ENCODE measurements at regions not wholly inside any gene's neighbourhood (a gene's known extent, or its start where the extent isn't known, plus 50 kb on each side); places are given as distances from the start of the nearest gene placed in this dataset.

DNA sequence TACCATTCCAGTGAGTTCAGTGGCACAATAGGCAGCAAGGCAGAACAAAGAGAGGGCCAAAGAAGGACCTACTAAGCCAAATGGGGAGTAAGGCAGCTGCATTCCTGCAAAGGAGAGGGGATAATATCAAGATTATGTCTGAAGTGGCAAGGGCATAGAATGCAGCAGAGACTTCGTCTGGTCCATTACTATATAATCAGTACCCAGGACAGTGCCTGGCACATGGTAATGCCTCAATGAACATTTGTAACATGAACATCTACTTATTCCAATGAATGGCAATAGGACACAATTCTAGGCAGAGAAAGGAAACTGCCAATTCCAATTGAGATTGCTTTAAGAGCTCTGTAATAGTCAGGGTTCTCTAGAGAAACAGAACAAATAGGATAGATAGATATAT is 82.1 kb upstream of the STAC start:
- no peak for DNase-seq

GRCh38 chr3:36302158-36302509 is 78.2 kb upstream of the STAC start:
- no peak for DNase-seq

- DNase-seq, result no peak
Measured at GRCh38 chr3:36302626-36303025, 77.7 kb upstream of the STAC start.

GRCh38 chr3:36303286-36303685 is 77.0 kb upstream of the STAC start:
- DNase-seq, result no peak

- no peak for DNase-seq
Measured at GRCh38 chr3:36305929-36306520, 74.3 kb upstream of the STAC start.

- no peak for DNase-seq
Measured at GRCh38 chr3:36309092-36309491, 71.2 kb upstream of the STAC start.

- DNase-seq, result no peak
Measured at GRCh38 chr3:36312351-36312750, 68.0 kb upstream of the STAC start.

DNA sequence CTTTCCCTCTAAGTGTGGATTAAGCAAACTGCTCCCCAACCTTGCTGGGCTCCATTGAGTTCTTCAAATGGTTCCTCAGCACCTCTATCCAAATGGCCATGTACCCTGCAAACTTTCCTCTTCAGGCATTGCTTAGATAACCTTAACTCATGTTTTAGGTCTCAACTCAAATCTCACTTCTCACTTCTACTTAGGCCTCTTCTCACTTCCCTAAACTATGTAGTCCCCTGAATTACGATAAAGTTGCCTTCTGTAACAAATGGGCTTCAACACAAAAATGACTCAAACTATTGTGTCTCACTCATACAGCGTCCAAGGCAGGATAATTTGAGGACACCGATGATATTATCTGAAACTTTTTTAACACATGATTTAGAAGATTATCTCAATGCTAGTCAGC is 62.4 kb upstream of the STAC start:
- no peak for DNase-seq

DNA sequence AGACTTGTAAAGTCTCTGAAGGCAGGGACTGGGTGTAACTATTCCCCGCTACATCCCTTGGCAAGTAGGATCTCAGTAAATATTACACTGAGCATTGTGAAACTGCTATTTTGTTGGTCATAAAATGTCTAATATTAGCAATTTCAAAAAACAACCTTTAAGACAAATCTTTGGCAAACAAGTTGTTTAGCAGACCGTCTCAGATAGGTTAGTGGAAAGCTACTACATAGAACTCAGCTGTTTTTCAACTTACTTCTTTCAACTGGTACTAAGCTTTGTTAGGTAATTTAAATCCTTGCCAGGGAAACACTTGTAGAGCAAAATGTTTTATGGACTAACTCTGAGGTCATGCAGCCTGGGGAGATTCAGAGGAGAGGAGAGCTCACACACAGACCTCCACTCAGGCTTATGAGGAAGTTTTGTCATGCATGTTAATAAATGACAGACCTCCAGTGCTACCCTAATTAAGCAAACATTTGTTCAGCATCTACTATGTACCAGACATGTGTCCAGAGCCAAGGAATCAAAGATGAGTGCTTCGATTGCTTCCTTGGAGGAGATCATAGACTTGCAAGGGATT is 61.6 kb upstream of the STAC start:
- no peak for DNase-seq

GRCh38 chr3:36319680-36320079 is 60.6 kb upstream of the STAC start:
- DNase-seq, result no peak
